ENCODE measurements at regions not wholly inside any gene's neighbourhood (a gene's known extent, or its start where the extent isn't known, plus 50 kb on each side); places are given as distances from the start of the nearest gene placed in this dataset.

- H3K27me3 ChIP-seq (ENCODE audit: control insufficient read depth, insufficient read depth, low read length), result peaks cover 55% of the 10 kb centered on the region
Observed at GRCh38 chrX:107502316-107502715, 52.9 kb downstream of the FRMPD3 start.

GRCh38 chrX:107504006-107504405 is 54.6 kb downstream of the FRMPD3 start:
- Histone ChIP-seq H3K27me3 (ENCODE audit: control insufficient read depth, insufficient read depth, low read length) (peaks cover 55% of the 10 kb centered on the region), H3K27ac (ENCODE audit: low read length) (no peak overlapping the region), H3K36me3 (ENCODE audit: control insufficient read depth, insufficient read depth, low read length) (no peaks in the 10 kb centered on the region), H3K9me3 (replicated peaks; ENCODE audit: control insufficient read depth, low read depth, low read length) (peaks cover 6% of the 10 kb centered on the region), H3K4me1 (ENCODE audit: control insufficient read depth, insufficient read depth, low read length) (peaks cover 3% of the 10 kb centered on the region), H3K4me3 (ENCODE audit: low read length) (no peak overlapping the region)
- WGBS (ENCODE audit: insufficient coverage), result 41% methylated on average over 4 of the region's 4 CpGs
- peak; percentile 79 for DNase-seq

More at GRCh38 chrX:107502316-107502715, 52.9 kb downstream of the FRMPD3 start:
- Histone ChIP-seq H3K4me3 (ENCODE audit: low read length) (no peak overlapping the region), H3K4me1 (ENCODE audit: control insufficient read depth, insufficient read depth, low read length) (peaks cover 3% of the 10 kb centered on the region), H3K9me3 (replicated peaks; ENCODE audit: control insufficient read depth, low read depth, low read length) (no peaks in the 10 kb centered on the region), H3K36me3 (ENCODE audit: control insufficient read depth, insufficient read depth, low read length) (no peaks in the 10 kb centered on the region), H3K27ac (ENCODE audit: low read length) (no peak overlapping the region)
- peak; percentile 5 for DNase-seq
- 23% methylated on average over 2 of the region's 4 CpGs for WGBS (ENCODE audit: insufficient coverage)

GRCh38 chrX:107505223-107505622 is 55.8 kb downstream of the FRMPD3 start:
- no peak for DNase-seq
- Histone ChIP-seq H3K4me3 (ENCODE audit: low read length) (no peak overlapping the region), H3K36me3 (ENCODE audit: control insufficient read depth, insufficient read depth, low read length) (no peaks in the 10 kb centered on the region), H3K9me3 (replicated peaks; ENCODE audit: control insufficient read depth, low read depth, low read length) (peaks cover 8% of the 10 kb centered on the region), H3K27ac (ENCODE audit: low read length) (no peak overlapping the region), H3K4me1 (ENCODE audit: control insufficient read depth, insufficient read depth, low read length) (peaks cover 3% of the 10 kb centered on the region), H3K27me3 (ENCODE audit: control insufficient read depth, insufficient read depth, low read length) (peaks cover 59% of the 10 kb centered on the region)
- no CpG with 5 or more reads among the region's 2 CpGs for WGBS (ENCODE audit: insufficient coverage)

DNA sequence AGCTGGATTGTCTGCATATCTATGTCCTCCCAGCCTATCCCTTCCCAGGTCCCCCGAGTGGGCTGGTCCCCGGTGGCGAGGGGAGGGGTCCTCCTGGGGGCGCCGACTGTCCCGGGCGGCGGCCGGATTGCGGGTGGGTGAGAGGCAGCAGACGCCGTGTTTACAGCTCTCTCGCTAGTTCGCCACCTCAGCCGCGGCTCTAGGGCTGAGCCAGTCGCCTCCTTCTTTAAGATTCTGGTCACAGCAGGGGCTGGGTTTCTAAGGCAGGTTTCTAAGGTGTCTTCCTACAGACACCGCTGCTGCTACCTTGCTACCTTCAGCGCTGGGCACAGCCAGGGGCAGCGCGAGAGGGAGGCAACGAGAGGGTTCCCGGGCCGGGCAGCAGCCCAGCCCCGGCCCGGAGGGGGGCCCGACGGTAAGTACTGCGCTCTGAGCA is 57.2 kb downstream of the FRMPD3 start:
- 39% methylated on average over 29 of the region's 29 CpGs for WGBS (ENCODE audit: insufficient coverage)
- DNase-seq, result no peak
- H3K4me1 ChIP-seq (ENCODE audit: control insufficient read depth, insufficient read depth, low read length), result peaks cover 3% of the 10 kb centered on the region
- peaks cover 8% of the 10 kb centered on the region for H3K9me3 ChIP-seq (replicated peaks; ENCODE audit: control insufficient read depth, low read depth, low read length)
- no peak overlapping the region for H3K27ac ChIP-seq (ENCODE audit: low read length)
- peaks cover 68% of the 10 kb centered on the region for H3K27me3 ChIP-seq (ENCODE audit: control insufficient read depth, insufficient read depth, low read length)
- H3K4me3 ChIP-seq (ENCODE audit: low read length), result no peak overlapping the region
- no peaks in the 10 kb centered on the region for H3K36me3 ChIP-seq (ENCODE audit: control insufficient read depth, insufficient read depth, low read length)

- DNase-seq, result no peak
- peaks cover 3% of the 10 kb centered on the region for H3K4me1 ChIP-seq (ENCODE audit: control insufficient read depth, insufficient read depth, low read length)
- 35% methylated on average over 27 of the region's 45 CpGs for WGBS (ENCODE audit: insufficient coverage)
- H3K27ac ChIP-seq (ENCODE audit: low read length), result no peak overlapping the region
- H3K27me3 ChIP-seq (ENCODE audit: control insufficient read depth, insufficient read depth, low read length), result peaks cover 70% of the 10 kb centered on the region
- no peak overlapping the region for H3K4me3 ChIP-seq (ENCODE audit: low read length)
- H3K9me3 ChIP-seq (replicated peaks; ENCODE audit: control insufficient read depth, low read depth, low read length), result peaks cover 8% of the 10 kb centered on the region
- H3K36me3 ChIP-seq (ENCODE audit: control insufficient read depth, insufficient read depth, low read length), result no peaks in the 10 kb centered on the region
Observed at GRCh38 chrX:107507093-107507743, 57.8 kb downstream of the FRMPD3 start.

- no CpG with 5 or more reads among the region's 3 CpGs for WGBS (ENCODE audit: insufficient coverage)
Observed at GRCh38 chrX:107507744-107508117, 58.3 kb downstream of the FRMPD3 start.

GRCh38 chrX:107508925-107509324 is 59.5 kb downstream of the FRMPD3 start:
- no peak overlapping the region for H3K4me3 ChIP-seq (ENCODE audit: low read length)
- peaks cover 8% of the 10 kb centered on the region for H3K9me3 ChIP-seq (replicated peaks; ENCODE audit: control insufficient read depth, low read depth, low read length)
- H3K27me3 ChIP-seq (ENCODE audit: control insufficient read depth, insufficient read depth, low read length), result peaks cover 69% of the 10 kb centered on the region
- H3K36me3 ChIP-seq (ENCODE audit: control insufficient read depth, insufficient read depth, low read length), result no peaks in the 10 kb centered on the region
- no peak overlapping the region for H3K27ac ChIP-seq (ENCODE audit: low read length)
- 57% methylated on average over 2 of the region's 3 CpGs for WGBS (ENCODE audit: insufficient coverage)
- H3K4me1 ChIP-seq (ENCODE audit: control insufficient read depth, insufficient read depth, low read length), result peaks cover 3% of the 10 kb centered on the region
- no peak for DNase-seq

More at GRCh38 chrX:107507744-107508117, 58.3 kb downstream of the FRMPD3 start:
- H3K27ac ChIP-seq (ENCODE audit: low read length), result no peak overlapping the region
- H3K9me3 ChIP-seq (replicated peaks; ENCODE audit: control insufficient read depth, low read depth, low read length), result peaks cover 8% of the 10 kb centered on the region
- H3K27me3 ChIP-seq (ENCODE audit: control insufficient read depth, insufficient read depth, low read length), result peaks cover 73% of the 10 kb centered on the region
- H3K4me1 ChIP-seq (ENCODE audit: control insufficient read depth, insufficient read depth, low read length), result peaks cover 3% of the 10 kb centered on the region
- DNase-seq, result no peak
- H3K4me3 ChIP-seq (ENCODE audit: low read length), result no peak overlapping the region
- H3K36me3 ChIP-seq (ENCODE audit: control insufficient read depth, insufficient read depth, low read length), result no peaks in the 10 kb centered on the region

DNA sequence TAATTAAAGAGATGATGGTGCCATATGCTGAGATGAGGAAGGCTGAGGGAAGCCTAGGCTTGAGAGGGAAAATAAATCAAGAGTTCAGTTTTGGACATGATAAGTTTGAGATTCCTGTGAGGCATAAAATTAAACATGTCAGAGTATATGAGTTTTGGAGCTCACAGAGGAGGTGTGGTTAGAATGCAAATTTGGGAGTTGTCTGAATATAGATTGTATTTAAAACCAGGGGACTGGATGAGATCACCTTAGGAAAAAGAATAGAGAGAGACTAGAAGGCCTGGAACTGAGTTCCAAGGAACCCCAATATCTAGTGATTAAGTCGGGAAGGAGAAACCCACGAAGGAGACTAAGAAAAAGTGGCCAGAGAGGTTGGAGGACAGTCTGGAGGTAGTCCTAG is 65.5 kb downstream of the FRMPD3 start:
- DNase-seq, result no peak
- Histone ChIP-seq H3K27ac (ENCODE audit: low read length) (no peak overlapping the region), H3K36me3 (ENCODE audit: control insufficient read depth, insufficient read depth, low read length) (no peaks in the 10 kb centered on the region), H3K4me1 (ENCODE audit: control insufficient read depth, insufficient read depth, low read length) (no peaks in the 10 kb centered on the region), H3K4me3 (ENCODE audit: low read length) (no peak overlapping the region), H3K9me3 (replicated peaks; ENCODE audit: control insufficient read depth, low read depth, low read length) (no peaks in the 10 kb centered on the region), H3K27me3 (ENCODE audit: control insufficient read depth, insufficient read depth, low read length) (peaks cover 31% of the 10 kb centered on the region)
- 65% methylated on average over 2 of the region's 2 CpGs for WGBS (ENCODE audit: insufficient coverage)

DNA sequence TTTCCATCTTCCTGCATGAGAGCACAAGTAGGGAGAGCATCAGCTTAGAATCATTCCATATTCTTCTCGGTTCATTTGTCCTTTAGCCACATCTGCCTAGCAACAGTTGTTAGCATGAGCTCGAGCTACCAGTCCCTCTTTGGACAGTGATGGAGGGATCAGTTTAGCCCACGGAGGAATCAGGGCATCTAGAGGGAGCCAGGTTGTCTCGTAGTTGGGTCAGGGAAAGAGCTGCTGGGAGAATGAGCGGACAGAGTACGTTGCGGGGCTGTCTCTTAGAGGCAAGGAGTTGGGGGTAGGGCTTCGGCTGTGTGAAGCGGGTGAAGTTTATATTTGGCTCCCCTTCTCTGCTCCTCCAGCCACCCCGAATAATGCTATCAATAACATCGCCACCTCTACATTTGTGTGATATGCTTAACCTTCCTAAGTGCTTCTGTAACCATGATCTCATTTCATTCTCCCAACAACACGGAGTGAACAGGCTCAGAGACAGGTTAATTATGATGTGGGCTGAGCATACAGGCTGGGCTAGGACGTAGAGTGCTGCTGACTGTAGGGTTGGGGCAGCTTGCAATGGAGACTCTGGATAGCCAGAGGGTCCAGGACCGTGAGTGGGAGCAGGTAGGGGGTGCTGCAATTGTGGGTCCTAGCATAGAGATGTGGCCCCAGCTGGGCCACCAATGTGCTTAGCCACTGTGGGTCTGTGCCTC is 72.6 kb downstream of the FRMPD3 start:
- Histone ChIP-seq H3K27ac (ENCODE audit: low read length) (no peak overlapping the region), H3K4me1 (ENCODE audit: control insufficient read depth, insufficient read depth, low read length) (no peaks in the 10 kb centered on the region), H3K9me3 (replicated peaks; ENCODE audit: control insufficient read depth, low read depth, low read length) (no peaks in the 10 kb centered on the region), H3K4me3 (ENCODE audit: low read length) (no peak overlapping the region), H3K36me3 (ENCODE audit: control insufficient read depth, insufficient read depth, low read length) (no peaks in the 10 kb centered on the region), H3K27me3 (ENCODE audit: control insufficient read depth, insufficient read depth, low read length) (peaks cover 41% of the 10 kb centered on the region)
- no peak for DNase-seq
- WGBS (ENCODE audit: insufficient coverage), result 61% methylated on average over 9 of the region's 14 CpGs

DNA sequence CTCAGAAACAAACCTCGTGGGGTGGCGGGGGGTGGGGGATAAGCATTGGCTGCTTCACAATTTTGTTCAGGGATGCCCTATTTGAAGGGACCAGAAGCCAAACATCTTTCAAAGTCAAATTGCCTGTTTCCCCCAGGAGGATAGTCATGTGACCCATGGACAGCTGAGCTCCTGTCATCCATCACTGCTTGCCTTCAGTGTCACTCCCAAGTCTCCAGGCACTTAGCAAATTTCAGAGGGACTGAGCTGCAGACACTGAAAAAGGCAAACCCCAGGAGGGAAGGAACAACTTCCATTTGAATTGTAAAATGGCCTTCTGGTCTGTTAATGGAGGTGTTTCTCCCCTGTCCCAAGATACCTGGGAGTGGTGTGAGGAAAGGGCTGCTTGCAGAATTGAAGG is 73.4 kb downstream of the FRMPD3 start:
- peaks cover 39% of the 10 kb centered on the region for H3K27me3 ChIP-seq (ENCODE audit: control insufficient read depth, insufficient read depth, low read length)
- H3K27ac ChIP-seq (ENCODE audit: low read length), result no peak overlapping the region
- DNase-seq, result no peak
- H3K9me3 ChIP-seq (replicated peaks; ENCODE audit: control insufficient read depth, low read depth, low read length), result no peaks in the 10 kb centered on the region
- H3K4me1 ChIP-seq (ENCODE audit: control insufficient read depth, insufficient read depth, low read length), result no peaks in the 10 kb centered on the region
- no peak overlapping the region for H3K4me3 ChIP-seq (ENCODE audit: low read length)
- H3K36me3 ChIP-seq (ENCODE audit: control insufficient read depth, insufficient read depth, low read length), result no peaks in the 10 kb centered on the region
- WGBS (ENCODE audit: insufficient coverage), result 78% methylated on average over 2 of the region's 2 CpGs
